Neural cell (in vitro differentiated cells): ENCODE measurements at regions not wholly inside any gene's neighbourhood (a gene's known extent, or its start where the extent isn't known, plus 50 kb on each side); places are given as distances from the start of the nearest gene placed in this dataset.
"Not testable (repeated sequence)": the region's sequence is repeated elsewhere in the genome, so short reads cannot be mapped to it uniquely, and the experiment has no call there.

Experiments
- H2AFZ ChIP-seq: fragments of 200-600, 300-800 bp; sonication (generic), shearing (Covaris generic); 2 replicates; pipeline ENCODE4 v1.6.0; 2014; ENCODE audit warnings: low read depth, mild to moderate bottlenecking, antibody characterized with exemption, low read length, moderate library complexity
- H3F3A ChIP-seq: fragments of 200-600 bp; shearing (Covaris generic); 2 replicates; pipeline ENCODE4 v1.6.1; 2016; ENCODE audit warnings: mild to moderate bottlenecking, moderate library complexity, mixed read lengths, antibody characterized with exemption, low read length; ENCODE audit not compliant: insufficient read depth, poor library complexity, severe bottlenecking
- H3K27ac ChIP-seq: fragments of 200-600, 300-800 bp; sonication (generic), shearing (Covaris generic); 2 replicates; pipeline ENCODE4 v1.5.1; 2014; ENCODE audit warnings: mild to moderate bottlenecking, low read length, moderate library complexity
- H3K27me3 ChIP-seq: fragments of 300-800, 200-600 bp; sonication (generic), shearing (Covaris generic); 2 replicates; pipeline ENCODE4 v1.6.0; 2014; ENCODE audit warnings: mild to moderate bottlenecking, low read depth, low read length, moderate library complexity; ENCODE audit not compliant: insufficient read depth
- H3K36me3 ChIP-seq: fragments of 300-800, 200-600 bp; sonication (generic), shearing (Covaris generic); 2 replicates; pipeline ENCODE4 v1.5.1; 2014; ENCODE audit warnings: mild to moderate bottlenecking, antibody characterized with exemption, low read length, moderate library complexity; ENCODE audit not compliant: insufficient read depth
- H3K4me2 ChIP-seq: fragments of 300-800, 200-600 bp; sonication (generic), shearing (Covaris generic); 2 replicates; pipeline ENCODE4 v1.6.0; 2014; ENCODE audit warnings: mild to moderate bottlenecking, low read length
- H3K4me3 ChIP-seq: fragments of 300-800, 200-600 bp; sonication (generic), shearing (Covaris generic); 2 replicates; pipeline ENCODE4 v1.5.1; 2014; ENCODE audit warnings: mild to moderate bottlenecking, low read length, moderate library complexity
- H3K79me2 ChIP-seq: fragments of 200-600 bp; shearing (Covaris generic); replicated peaks from 2 replicates; pipeline ENCODE4 v1.6.0; 2014; ENCODE audit warnings: mild to moderate bottlenecking, low read length, moderate library complexity; ENCODE audit not compliant: insufficient read depth
- H3K9ac ChIP-seq: fragments of 300-800, 200-600 bp; sonication (generic), shearing (Covaris generic); 2 replicates; pipeline ENCODE4 v1.6.1; 2016; ENCODE audit warnings: mild to moderate bottlenecking, low read length, mixed read lengths
- H3K9me2 ChIP-seq: fragments of 200-600 bp; shearing (Covaris generic); 2 replicates; pipeline ENCODE4 v1.6.1; 2016; ENCODE audit warnings: mild to moderate bottlenecking, low read length, mixed read lengths; ENCODE audit not compliant: insufficient read depth
- H3K9me3 ChIP-seq: fragments of 200-600, 300-800 bp; sonication (generic), shearing (Covaris generic); 2 replicates; pipeline ENCODE4 v1.6.1; 2016; ENCODE audit warnings: mild to moderate bottlenecking, mixed run types, low read length, moderate library complexity, mixed read lengths
- H4K20me1 ChIP-seq: fragments of 200-600 bp; shearing (Covaris generic); 2 replicates; pipeline ENCODE4 v1.6.1; 2016; ENCODE audit warnings: mild to moderate bottlenecking, mixed run types; ENCODE audit not compliant: insufficient read depth
- small RNA-seq, 3 experiments: library from RNA; depleted of rRNA; stranded (forward); fragments of <200 nt; gene quantifications; one replicate each; pipeline ENCODE3, GENCODE V24; 2012

GRCh38 chr2:87691899-87692592 is 55.8 kb upstream of the PLGLB2 start:
- H3K9me2 ChIP-seq, H3K9ac ChIP-seq, H2AFZ ChIP-seq, H3K4me2 ChIP-seq, H3K4me3 ChIP-seq, H3K27me3 ChIP-seq, H3K79me2 ChIP-seq, H3K27ac ChIP-seq, H4K20me1 ChIP-seq, H3K9me3 ChIP-seq, H3K36me3 ChIP-seq, H3F3A ChIP-seq: not testable (repeated sequence)

GRCh38 chr2:87692914-87693313 is 55.0 kb upstream of the PLGLB2 start:
- not testable (repeated sequence) for H3K9me2 ChIP-seq, H3K79me2 ChIP-seq, H3K9me3 ChIP-seq, H2AFZ ChIP-seq, H3K9ac ChIP-seq, H3F3A ChIP-seq, H3K4me3 ChIP-seq, H3K36me3 ChIP-seq, H3K27me3 ChIP-seq, H3K4me2 ChIP-seq, H4K20me1 ChIP-seq, H3K27ac ChIP-seq

- H3K9ac ChIP-seq, H2AFZ ChIP-seq, H4K20me1 ChIP-seq, H3K4me2 ChIP-seq, H3K36me3 ChIP-seq, H3K27me3 ChIP-seq, H3F3A ChIP-seq, H3K9me2 ChIP-seq, H3K9me3 ChIP-seq, H3K27ac ChIP-seq, H3K79me2 ChIP-seq, H3K4me3 ChIP-seq: not testable (repeated sequence)
Measured at GRCh38 chr2:87693882-87694281, 54.0 kb upstream of the PLGLB2 start.

GRCh38 chr2:87695596-87696323 is 52.1 kb upstream of the PLGLB2 start:
- not testable (repeated sequence) for H2AFZ ChIP-seq, H3K79me2 ChIP-seq, H3K9me3 ChIP-seq

More at GRCh38 chr2:87695596-87696323, 52.1 kb upstream of the PLGLB2 start:
- H3F3A ChIP-seq, H3K9me2 ChIP-seq, H4K20me1 ChIP-seq, H3K36me3 ChIP-seq, H3K4me2 ChIP-seq, H3K27ac ChIP-seq, H3K9ac ChIP-seq, H3K4me3 ChIP-seq, H3K27me3 ChIP-seq: not testable (repeated sequence)

Small RNA genes in the stretch of these regions (small RNA-seq; reads per million reads assigned to genes)
- gene MIR4771-1 = 0 reads per million in 3 experiments
